Vagina (tissue), 2 donors: ENCODE measurements at regions not wholly inside any gene's neighbourhood (a gene's known extent, or its start where the extent isn't known, plus 50 kb on each side); places are given as distances from the start of the nearest gene placed in this dataset.

Source experiments
- CTCF ChIP-seq, 3 experiments: fragments of 450-650 bp in 2 of 3; fragments of 200-600 bp in 1 of 3; sonication (generic) in 1 of 3; IDR thresholded peaks; one replicate each; pipeline ENCODE4 v1.5.1; 2017 to 2019; ENCODE audit warnings: antibody characterized with exemption in 3 of 3, mild to moderate bottlenecking in 2 of 3, moderate library complexity in 2 of 3
- POLR2AphosphoS5 ChIP-seq, 2 donors: sonication (generic); formaldehyde crosslinking; IDR thresholded peaks; one replicate each; pipeline ENCODE4 v1.9.0; 2017; ENCODE audit warnings: antibody characterized with exemption in 2 of 2, mild to moderate bottlenecking in 2 of 2, low read depth in 1 of 2; ENCODE audit not compliant: insufficient read depth in 1 of 2

GRCh38 chr10:101284101-101284743, 55.0 kb upstream of the LBX1 start:
- TF ChIP-seq CTCF (IDR thresholded peaks at IDR 0.05) (no peak), POLR2AphosphoS5 (IDR thresholded peaks at IDR 0.05; ENCODE audit: insufficient read depth in 1 of 2, low read depth in 1 of 2) (no peak)
